GM23338 (cell line): ENCODE measurements at regions not wholly inside any gene's neighbourhood (a gene's known extent, or its start where the extent isn't known, plus 50 kb on each side); places are given as distances from the start of the nearest gene placed in this dataset.

Source experiments
- CREB1 ChIP-seq: fragments of 250-450 bp; sonication (Bioruptor Pico); IDR thresholded peaks from 2 replicates; pipeline ENCODE4 v1.5.0; 2020; ENCODE audit warnings: low read depth, mild to moderate bottlenecking, moderate library complexity
- TF ChIP-seq, protein P1 (sequence below): IDR thresholded peaks from one replicate; pipeline ENCODE4 v1.6.1; 2018; ENCODE audit warnings: antibody characterized with exemption; ENCODE audit not compliant: unreplicated experiment

DNA sequence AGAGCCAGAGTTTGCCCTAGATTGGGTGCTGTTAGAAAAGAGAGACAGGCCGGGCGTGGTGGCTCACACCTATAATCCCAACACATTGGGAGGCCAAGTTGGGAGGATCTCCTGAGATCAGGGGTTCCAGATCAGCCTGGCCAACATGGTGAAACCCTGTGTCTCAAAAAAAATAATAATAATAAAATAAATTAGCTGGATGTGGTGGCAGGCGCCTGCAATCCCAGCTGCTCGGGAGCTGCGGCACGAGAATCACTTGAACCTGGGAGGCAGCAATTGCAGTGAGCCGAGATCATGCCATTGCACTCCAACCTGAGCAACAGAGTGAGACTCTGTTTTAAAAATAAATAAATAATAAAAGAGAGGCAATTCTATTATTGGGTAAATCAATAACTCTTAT, 199.2 kb upstream of the GUCY1A2 start:
- TF ChIP-seq, protein P1, sequence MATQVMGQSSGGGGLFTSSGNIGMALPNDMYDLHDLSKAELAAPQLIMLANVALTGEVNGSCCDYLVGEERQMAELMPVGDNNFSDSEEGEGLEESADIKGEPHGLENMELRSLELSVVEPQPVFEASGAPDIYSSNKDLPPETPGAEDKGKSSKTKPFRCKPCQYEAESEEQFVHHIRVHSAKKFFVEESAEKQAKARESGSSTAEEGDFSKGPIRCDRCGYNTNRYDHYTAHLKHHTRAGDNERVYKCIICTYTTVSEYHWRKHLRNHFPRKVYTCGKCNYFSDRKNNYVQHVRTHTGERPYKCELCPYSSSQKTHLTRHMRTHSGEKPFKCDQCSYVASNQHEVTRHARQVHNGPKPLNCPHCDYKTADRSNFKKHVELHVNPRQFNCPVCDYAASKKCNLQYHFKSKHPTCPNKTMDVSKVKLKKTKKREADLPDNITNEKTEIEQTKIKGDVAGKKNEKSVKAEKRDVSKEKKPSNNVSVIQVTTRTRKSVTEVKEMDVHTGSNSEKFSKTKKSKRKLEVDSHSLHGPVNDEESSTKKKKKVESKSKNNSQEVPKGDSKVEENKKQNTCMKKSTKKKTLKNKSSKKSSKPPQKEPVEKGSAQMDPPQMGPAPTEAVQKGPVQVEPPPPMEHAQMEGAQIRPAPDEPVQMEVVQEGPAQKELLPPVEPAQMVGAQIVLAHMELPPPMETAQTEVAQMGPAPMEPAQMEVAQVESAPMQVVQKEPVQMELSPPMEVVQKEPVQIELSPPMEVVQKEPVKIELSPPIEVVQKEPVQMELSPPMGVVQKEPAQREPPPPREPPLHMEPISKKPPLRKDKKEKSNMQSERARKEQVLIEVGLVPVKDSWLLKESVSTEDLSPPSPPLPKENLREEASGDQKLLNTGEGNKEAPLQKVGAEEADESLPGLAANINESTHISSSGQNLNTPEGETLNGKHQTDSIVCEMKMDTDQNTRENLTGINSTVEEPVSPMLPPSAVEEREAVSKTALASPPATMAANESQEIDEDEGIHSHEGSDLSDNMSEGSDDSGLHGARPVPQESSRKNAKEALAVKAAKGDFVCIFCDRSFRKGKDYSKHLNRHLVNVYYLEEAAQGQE, result no peak
- TF ChIP-seq CREB1 (CRISPR knock-in tag), result no peak
